ENCODE measurements at regions not wholly inside any gene's neighbourhood (a gene's known extent, or its start where the extent isn't known, plus 50 kb on each side); places are given as distances from the start of the nearest gene placed in this dataset.
"Not testable (repeated sequence)": the region's sequence is repeated elsewhere in the genome, so short reads cannot be mapped to it uniquely, and the experiment has no call there.

- DNase-seq (ENCODE audit: low spot score), result not testable (repeated sequence)
Observed at GRCh38 chr1:146369940-146370339, 141.1 kb upstream of the NOTCH2NLA start.

GRCh38 chr1:146355373-146355772, 126.6 kb upstream of the NOTCH2NLA start:
- not testable (repeated sequence) for DNase-seq (ENCODE audit: low spot score)

- DNase-seq (ENCODE audit: low spot score), result not testable (repeated sequence)
Observed at GRCh38 chr1:146326863-146327262, 98.0 kb upstream of the NOTCH2NLA start.

GRCh38 chr1:146324463-146324862, 95.6 kb upstream of the NOTCH2NLA start:
- DNase-seq (ENCODE audit: low spot score), result not testable (repeated sequence)

- DNase-seq (ENCODE audit: low spot score), result not testable (repeated sequence)
Observed at GRCh38 chr1:146323302-146323701, 94.5 kb upstream of the NOTCH2NLA start.

- DNase-seq (ENCODE audit: low spot score), result not testable (repeated sequence)
Observed at GRCh38 chr1:146322893-146323292, 94.1 kb upstream of the NOTCH2NLA start.

GRCh38 chr1:146318715-146319114, 89.9 kb upstream of the NOTCH2NLA start:
- DNase-seq (ENCODE audit: low spot score), result not testable (repeated sequence)

GRCh38 chr1:146317785-146318184, 89.0 kb upstream of the NOTCH2NLA start:
- not testable (repeated sequence) for DNase-seq (ENCODE audit: low spot score)

GRCh38 chr1:146314449-146315246, 85.8 kb upstream of the NOTCH2NLA start:
- DNase-seq (ENCODE audit: low spot score), result not testable (repeated sequence)

GRCh38 chr1:146310579-146310978, 81.8 kb upstream of the NOTCH2NLA start:
- DNase-seq (ENCODE audit: low spot score), result not testable (repeated sequence)

GRCh38 chr1:146309427-146309826, 80.6 kb upstream of the NOTCH2NLA start:
- DNase-seq (ENCODE audit: low spot score), result not testable (repeated sequence)

- not testable (repeated sequence) for DNase-seq (ENCODE audit: low spot score)
Observed at GRCh38 chr1:146308892-146309291, 80.1 kb upstream of the NOTCH2NLA start.

GRCh38 chr1:146308152-146308551, 79.3 kb upstream of the NOTCH2NLA start:
- not testable (repeated sequence) for DNase-seq (ENCODE audit: low spot score)

- DNase-seq (ENCODE audit: low spot score), result not testable (repeated sequence)
Observed at GRCh38 chr1:146307632-146308031, 78.8 kb upstream of the NOTCH2NLA start.

- DNase-seq (ENCODE audit: low spot score), result not testable (repeated sequence)
Observed at GRCh38 chr1:146306651-146307050, 77.8 kb upstream of the NOTCH2NLA start.

GRCh38 chr1:146305442-146305841, 76.6 kb upstream of the NOTCH2NLA start:
- DNase-seq (ENCODE audit: low spot score), result not testable (repeated sequence)

GRCh38 chr1:146298575-146298897, 69.7 kb upstream of the NOTCH2NLA start:
- DNase-seq (ENCODE audit: low spot score), result not testable (repeated sequence)

GRCh38 chr1:146297781-146298574, 69.2 kb upstream of the NOTCH2NLA start:
- not testable (repeated sequence) for DNase-seq (ENCODE audit: low spot score)

GRCh38 chr1:146292940-146293936, 64.4 kb upstream of the NOTCH2NLA start:
- not testable (repeated sequence) for DNase-seq (ENCODE audit: low spot score)

GRCh38 chr1:146292424-146292823, 63.6 kb upstream of the NOTCH2NLA start:
- DNase-seq (ENCODE audit: low spot score), result not testable (repeated sequence)

- not testable (repeated sequence) for DNase-seq (ENCODE audit: low spot score)
Observed at GRCh38 chr1:146287881-146288280, 59.1 kb upstream of the NOTCH2NLA start.
